ENCODE measurements at regions not wholly inside any gene's neighbourhood (a gene's known extent, or its start where the extent isn't known, plus 50 kb on each side); places are given as distances from the start of the nearest gene placed in this dataset.

DNA sequence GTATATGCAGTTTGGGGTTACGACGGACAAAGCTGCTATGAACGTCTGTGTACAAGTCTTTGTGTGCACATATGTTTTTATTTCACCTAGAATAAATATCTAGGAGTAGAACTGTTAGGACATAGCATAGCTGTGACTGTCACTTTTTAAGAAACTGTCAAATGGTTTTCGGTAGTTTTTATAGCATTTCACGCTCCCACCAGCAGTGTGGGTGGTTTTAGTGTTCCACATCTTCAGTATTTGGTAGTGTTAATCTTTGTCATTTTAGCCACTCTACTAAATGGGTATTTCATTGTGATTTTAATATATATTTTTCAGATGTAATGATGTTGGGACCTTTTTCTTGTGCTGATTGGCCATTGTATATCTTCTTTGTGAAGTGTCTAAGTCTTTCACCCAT lies 109.1 kb upstream of the BCAT1 start:
- H3K4me1 ChIP-seq (ENCODE audit: control insufficient read depth in 5 of 5, insufficient read depth in 5 of 5, low read length in 5 of 5) = peaks cover 0 to 19% (median 0%) of the 10 kb centered on the region in 5 donors
- no peak overlapping the region for H3K27ac ChIP-seq (ENCODE audit: low read depth, low read length)
- H3K36me3 ChIP-seq (ENCODE audit: control insufficient read depth in 5 of 5, insufficient read depth in 5 of 5, low read length in 5 of 5) = no peaks in the 10 kb centered on the region

DNA sequence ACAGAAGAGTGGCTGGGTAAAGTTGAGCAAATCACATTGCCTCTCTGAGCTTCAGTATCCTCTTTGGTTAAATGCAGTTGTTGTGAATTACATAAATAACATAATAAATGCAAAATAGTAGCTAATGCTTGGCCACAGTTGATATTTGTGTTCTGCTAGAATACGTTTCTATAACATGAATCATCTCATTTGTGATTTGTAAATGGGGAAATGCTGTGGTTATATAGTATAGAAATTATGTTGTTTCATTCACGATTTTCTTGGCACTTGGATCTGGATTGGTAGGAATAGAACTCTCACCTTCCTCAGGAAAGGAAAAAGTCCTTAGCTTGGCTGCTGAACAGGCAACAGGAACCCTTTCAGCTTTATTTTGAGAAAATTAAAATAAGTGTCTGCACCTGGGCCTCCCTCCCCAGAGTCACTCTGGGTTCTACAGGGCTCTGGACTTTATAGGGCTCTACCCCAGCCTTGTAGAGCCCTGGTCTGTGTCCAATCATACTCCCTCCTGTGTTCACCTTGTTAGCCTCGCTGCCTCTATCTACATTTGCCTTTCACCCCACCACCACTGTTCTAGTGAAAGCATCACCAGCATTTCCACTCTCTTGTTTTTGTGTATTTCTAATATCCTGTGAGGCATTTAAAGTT lies 107.7 kb upstream of the BCAT1 start:
- Histone ChIP-seq H3K9me3 (ENCODE audit: control insufficient read depth in 5 of 5, low read length in 5 of 5) (no peaks in the 10 kb centered on the region), H3K36me3 (ENCODE audit: control insufficient read depth in 5 of 5, insufficient read depth in 5 of 5, low read length in 5 of 5) (no peaks in the 10 kb centered on the region), H3K9ac (ENCODE audit: low read length in 5 of 5) (peak overlapping the region in 1 of 5 donors; percentile 57), H3K27me3 (ENCODE audit: control insufficient read depth in 5 of 5, insufficient read depth in 4 of 5, low read length in 5 of 5) (no peaks in the 10 kb centered on the region), H3K4me1 (ENCODE audit: control insufficient read depth in 5 of 5, insufficient read depth in 5 of 5, low read length in 5 of 5) (peaks cover 0 to 22% (median 0%) of the 10 kb centered on the region in 5 donors), H3K4me3 (ENCODE audit: low read depth in 1 of 5, low read length in 5 of 5) (peak overlapping the region in 1 of 5 donors; percentile 32), H3K27ac (ENCODE audit: low read depth, low read length) (peak overlapping the region; percentile 9)

More for the DNA sequence above, 109.1 kb upstream of the BCAT1 start:
- no peak overlapping the region for H3K4me3 ChIP-seq (ENCODE audit: low read depth in 1 of 5, low read length in 5 of 5)
- H3K27me3 ChIP-seq (ENCODE audit: control insufficient read depth in 5 of 5, insufficient read depth in 4 of 5, low read length in 5 of 5) = no peaks in the 10 kb centered on the region
- H3K9me3 ChIP-seq (ENCODE audit: control insufficient read depth in 5 of 5, low read length in 5 of 5) = no peaks in the 10 kb centered on the region
- no peak overlapping the region for H3K9ac ChIP-seq (ENCODE audit: low read length in 5 of 5)

DNA sequence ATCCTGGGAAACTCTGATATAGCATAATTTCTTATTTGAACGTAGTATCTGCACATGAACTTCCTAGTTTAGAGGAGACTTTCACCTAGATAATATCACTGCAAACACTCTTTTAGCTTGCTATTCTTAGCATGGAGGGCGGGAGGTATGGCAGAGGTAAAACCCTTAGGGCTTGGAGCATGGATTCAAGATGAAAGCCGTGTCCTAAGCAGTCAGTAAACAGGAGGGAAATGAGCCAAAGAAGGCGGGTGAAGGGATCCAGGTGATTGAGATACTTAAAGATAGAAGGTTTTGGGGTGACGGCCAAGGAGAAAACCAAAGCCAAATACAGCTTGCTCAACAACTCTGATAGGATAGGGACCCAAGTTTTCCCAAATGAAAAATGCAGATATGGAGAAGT lies 107.1 kb upstream of the BCAT1 start:
- Histone ChIP-seq H3K4me1 (ENCODE audit: control insufficient read depth in 5 of 5, insufficient read depth in 5 of 5, low read length in 5 of 5) (peaks cover 0 to 26% (median 2%) of the 10 kb centered on the region in 5 donors), H3K27ac (ENCODE audit: low read depth, low read length) (peak overlapping the region; percentile 9), H3K4me3 (ENCODE audit: low read depth in 1 of 5, low read length in 5 of 5) (peak overlapping the region in 1 of 5 donors; percentile 32), H3K9me3 (ENCODE audit: control insufficient read depth in 5 of 5, low read length in 5 of 5) (no peaks in the 10 kb centered on the region), H3K36me3 (ENCODE audit: control insufficient read depth in 5 of 5, insufficient read depth in 5 of 5, low read length in 5 of 5) (no peaks in the 10 kb centered on the region), H3K9ac (ENCODE audit: low read length in 5 of 5) (peak overlapping the region in 1 of 5 donors; percentile 57), H3K27me3 (ENCODE audit: control insufficient read depth in 5 of 5, insufficient read depth in 4 of 5, low read length in 5 of 5) (no peaks in the 10 kb centered on the region)

DNA sequence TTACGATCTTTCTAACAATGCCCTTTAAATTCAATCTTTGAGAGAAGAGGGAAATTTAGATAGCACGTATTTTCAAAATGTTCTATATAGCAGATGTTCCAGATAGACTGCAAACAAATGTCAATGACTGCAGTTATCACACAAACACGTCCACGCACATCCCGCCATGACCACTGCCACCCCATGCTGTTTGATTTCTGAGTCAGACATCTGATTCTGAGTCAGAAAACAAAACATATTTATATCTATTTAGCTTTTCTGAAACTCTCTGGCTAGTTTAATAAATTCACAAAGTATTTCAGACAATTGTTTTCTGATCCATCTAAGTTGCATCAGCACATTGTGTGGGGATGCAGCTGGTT lies 105.9 kb upstream of the BCAT1 start:
- peak overlapping the region in 3 of 5 donors; percentile 22 to 56 (median 51) for H3K9ac ChIP-seq (ENCODE audit: low read length in 5 of 5)
- H3K36me3 ChIP-seq (ENCODE audit: control insufficient read depth in 5 of 5, insufficient read depth in 5 of 5, low read length in 5 of 5) = no peaks in the 10 kb centered on the region
- peaks cover 0 to 26% (median 2%) of the 10 kb centered on the region in 5 donors for H3K4me1 ChIP-seq (ENCODE audit: control insufficient read depth in 5 of 5, insufficient read depth in 5 of 5, low read length in 5 of 5)
- peak overlapping the region; percentile 27 for H3K27ac ChIP-seq (ENCODE audit: low read depth, low read length)
- H3K4me3 ChIP-seq (ENCODE audit: low read depth in 1 of 5, low read length in 5 of 5) = peak overlapping the region in 4 of 5 donors; percentile 54 to 80 (median 65)
- no peaks in the 10 kb centered on the region for H3K9me3 ChIP-seq (ENCODE audit: control insufficient read depth in 5 of 5, low read length in 5 of 5)
- H3K27me3 ChIP-seq (ENCODE audit: control insufficient read depth in 5 of 5, insufficient read depth in 4 of 5, low read length in 5 of 5) = no peaks in the 10 kb centered on the region

DNA sequence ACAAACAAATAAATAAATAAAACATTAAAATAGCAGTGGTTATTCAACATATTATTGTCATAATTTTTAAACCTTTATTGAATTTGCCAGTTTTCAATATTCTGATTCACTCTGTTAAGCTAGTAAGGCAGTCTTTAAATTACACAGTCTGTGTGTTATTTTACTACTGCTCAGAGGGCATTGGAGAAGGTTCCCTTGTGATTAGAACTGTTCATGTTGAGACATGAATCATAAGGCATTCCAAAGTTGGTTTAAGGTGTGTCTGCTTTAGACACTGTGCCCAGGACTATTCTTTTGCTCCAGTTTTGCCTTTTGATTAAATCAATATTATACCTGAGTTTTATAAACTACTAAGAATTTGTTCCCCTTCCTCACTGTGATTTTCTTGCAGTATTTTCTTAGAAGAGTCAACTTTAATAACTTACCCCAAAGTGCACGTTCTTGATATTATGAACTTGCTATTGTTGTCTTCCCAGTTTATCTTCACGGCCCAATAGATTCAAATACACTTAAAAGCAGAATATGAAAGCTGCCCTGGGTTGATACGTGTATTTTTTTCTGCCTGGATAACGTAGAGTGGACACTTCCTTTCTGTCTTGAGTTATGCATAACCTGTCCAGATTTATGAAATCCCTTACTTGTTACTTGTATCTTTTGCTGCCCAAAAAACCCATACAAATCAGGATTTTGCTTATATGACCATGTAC lies 105.3 kb upstream of the BCAT1 start:
- no peaks in the 10 kb centered on the region for H3K9me3 ChIP-seq (ENCODE audit: control insufficient read depth in 5 of 5, low read length in 5 of 5)
- peak overlapping the region; percentile 27 for H3K27ac ChIP-seq (ENCODE audit: low read depth, low read length)
- H3K4me3 ChIP-seq (ENCODE audit: low read depth in 1 of 5, low read length in 5 of 5) = peak overlapping the region; percentile 21 to 80 (median 57)
- no peaks in the 10 kb centered on the region for H3K36me3 ChIP-seq (ENCODE audit: control insufficient read depth in 5 of 5, insufficient read depth in 5 of 5, low read length in 5 of 5)
- no peaks in the 10 kb centered on the region for H3K27me3 ChIP-seq (ENCODE audit: control insufficient read depth in 5 of 5, insufficient read depth in 4 of 5, low read length in 5 of 5)
- peaks cover 0 to 26% (median 2%) of the 10 kb centered on the region in 5 donors for H3K4me1 ChIP-seq (ENCODE audit: control insufficient read depth in 5 of 5, insufficient read depth in 5 of 5, low read length in 5 of 5)
- peak overlapping the region in 3 of 5 donors; percentile 22 to 56 (median 51) for H3K9ac ChIP-seq (ENCODE audit: low read length in 5 of 5)

DNA sequence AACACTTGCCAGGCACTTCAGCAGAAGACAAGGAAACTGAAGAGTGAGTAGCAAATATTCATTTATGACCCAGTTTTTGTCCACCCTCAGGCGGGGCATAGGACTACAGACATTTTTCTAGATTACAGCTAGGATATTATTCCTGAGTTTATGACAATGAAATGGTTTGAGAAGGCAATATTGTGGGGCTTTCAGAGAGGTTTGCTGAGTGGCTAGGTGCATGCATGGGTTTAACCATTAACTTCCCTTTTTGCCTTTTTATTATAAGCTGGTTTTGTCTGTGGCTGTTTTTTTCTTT lies 104.0 kb upstream of the BCAT1 start:
- H3K9ac ChIP-seq (ENCODE audit: low read length in 5 of 5) = peak overlapping the region in 3 of 5 donors; percentile 47 to 62 (median 49)
- peak overlapping the region; percentile 42 for H3K27ac ChIP-seq (ENCODE audit: low read depth, low read length)
- H3K4me1 ChIP-seq (ENCODE audit: control insufficient read depth in 5 of 5, insufficient read depth in 5 of 5, low read length in 5 of 5) = peaks cover 0 to 23% (median 2%) of the 10 kb centered on the region in 5 donors
- no peaks in the 10 kb centered on the region for H3K27me3 ChIP-seq (ENCODE audit: control insufficient read depth in 5 of 5, insufficient read depth in 4 of 5, low read length in 5 of 5)
- H3K9me3 ChIP-seq (ENCODE audit: control insufficient read depth in 5 of 5, low read length in 5 of 5) = no peaks in the 10 kb centered on the region
- H3K36me3 ChIP-seq (ENCODE audit: control insufficient read depth in 5 of 5, insufficient read depth in 5 of 5, low read length in 5 of 5) = no peaks in the 10 kb centered on the region
- peak overlapping the region; percentile 52 to 80 (median 73) for H3K4me3 ChIP-seq (ENCODE audit: low read depth in 1 of 5, low read length in 5 of 5)

DNA sequence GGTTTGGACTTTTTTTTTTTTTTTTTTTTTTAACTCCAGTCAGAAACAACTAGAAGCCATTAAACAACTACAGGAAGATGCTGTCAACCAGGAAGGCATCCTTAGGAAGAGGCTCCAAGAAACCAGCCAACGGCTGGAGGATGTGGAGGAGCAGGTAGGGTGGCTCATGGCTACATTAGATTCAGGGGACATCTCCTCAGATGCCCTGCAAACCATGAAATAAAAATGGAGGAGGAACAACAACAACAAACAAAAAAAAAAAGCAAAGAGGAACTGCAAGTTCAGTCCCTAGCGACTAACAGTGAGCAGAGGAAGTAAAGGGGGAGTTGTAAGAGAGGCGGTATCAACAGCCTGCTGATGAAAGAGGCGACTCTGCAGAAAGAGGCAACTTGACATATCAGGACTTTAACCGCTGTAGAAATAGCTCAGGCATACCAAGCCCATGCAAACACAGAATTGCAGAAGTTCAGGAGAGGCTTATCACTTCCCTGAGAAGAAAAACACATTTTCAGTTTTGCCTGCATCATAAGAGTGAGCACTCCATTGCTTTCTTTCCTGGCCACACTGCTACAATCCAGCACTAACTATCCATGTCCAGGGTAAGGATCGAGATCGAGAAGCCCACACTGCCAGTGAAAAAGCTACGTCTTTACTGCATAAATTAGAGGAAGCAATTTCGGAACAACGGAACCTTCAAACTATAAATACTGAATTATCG lies 103.5 kb upstream of the BCAT1 start:
- H3K4me3 ChIP-seq (ENCODE audit: low read depth in 1 of 5, low read length in 5 of 5) = peak overlapping the region; percentile 52 to 80 (median 73)
- H3K9ac ChIP-seq (ENCODE audit: low read length in 5 of 5) = peak overlapping the region in 3 of 5 donors; percentile 47 to 62 (median 49)
- H3K36me3 ChIP-seq (ENCODE audit: control insufficient read depth in 5 of 5, insufficient read depth in 5 of 5, low read length in 5 of 5) = no peaks in the 10 kb centered on the region
- H3K4me1 ChIP-seq (ENCODE audit: control insufficient read depth in 5 of 5, insufficient read depth in 5 of 5, low read length in 5 of 5) = peaks cover 0 to 23% (median 2%) of the 10 kb centered on the region in 5 donors
- H3K27ac ChIP-seq (ENCODE audit: low read depth, low read length) = peak overlapping the region; percentile 42
- H3K27me3 ChIP-seq (ENCODE audit: control insufficient read depth in 5 of 5, insufficient read depth in 4 of 5, low read length in 5 of 5) = no peaks in the 10 kb centered on the region
- H3K9me3 ChIP-seq (ENCODE audit: control insufficient read depth in 5 of 5, low read length in 5 of 5) = peaks cover 0 to 5% (median 0%) of the 10 kb centered on the region in 5 donors

DNA sequence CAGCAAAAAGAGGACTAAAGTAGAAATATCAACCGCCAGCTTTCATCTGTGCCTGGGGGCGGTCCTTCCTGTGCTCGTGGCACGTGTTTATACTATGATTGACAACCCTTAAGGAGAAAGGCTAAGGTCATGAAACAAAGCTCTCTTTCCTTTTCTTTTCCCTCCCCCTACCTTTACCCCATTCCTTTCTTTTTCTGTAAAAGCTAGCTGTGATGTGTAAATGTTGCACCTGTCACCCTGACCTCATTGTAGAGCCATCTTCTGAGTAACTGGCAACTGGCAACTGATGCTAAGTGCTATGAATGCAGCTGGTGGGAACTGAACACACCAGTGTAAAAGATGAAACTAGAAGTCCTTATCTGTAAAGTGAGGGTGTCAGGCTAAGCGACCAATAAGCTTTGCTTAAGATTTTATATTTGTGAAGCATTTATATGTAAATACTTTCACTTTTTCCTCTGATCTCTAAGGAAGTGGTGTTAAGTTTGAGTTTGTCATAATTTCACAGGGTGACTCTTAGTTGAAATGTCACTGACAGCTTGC lies 102.8 kb upstream of the BCAT1 start:
- no peak overlapping the region for H3K27ac ChIP-seq (ENCODE audit: low read depth, low read length)
- H3K4me3 ChIP-seq (ENCODE audit: low read depth in 1 of 5, low read length in 5 of 5) = peak overlapping the region in 4 of 5 donors; percentile 72 to 80 (median 73)
- H3K4me1 ChIP-seq (ENCODE audit: control insufficient read depth in 5 of 5, insufficient read depth in 5 of 5, low read length in 5 of 5) = peaks cover 0 to 20% (median 2%) of the 10 kb centered on the region in 5 donors
- no peaks in the 10 kb centered on the region for H3K36me3 ChIP-seq (ENCODE audit: control insufficient read depth in 5 of 5, insufficient read depth in 5 of 5, low read length in 5 of 5)
- peaks cover 0 to 11% (median 3%) of the 10 kb centered on the region in 5 donors for H3K9me3 ChIP-seq (ENCODE audit: control insufficient read depth in 5 of 5, low read length in 5 of 5)
- H3K9ac ChIP-seq (ENCODE audit: low read length in 5 of 5) = no peak overlapping the region
- H3K27me3 ChIP-seq (ENCODE audit: control insufficient read depth in 5 of 5, insufficient read depth in 4 of 5, low read length in 5 of 5) = no peaks in the 10 kb centered on the region

DNA sequence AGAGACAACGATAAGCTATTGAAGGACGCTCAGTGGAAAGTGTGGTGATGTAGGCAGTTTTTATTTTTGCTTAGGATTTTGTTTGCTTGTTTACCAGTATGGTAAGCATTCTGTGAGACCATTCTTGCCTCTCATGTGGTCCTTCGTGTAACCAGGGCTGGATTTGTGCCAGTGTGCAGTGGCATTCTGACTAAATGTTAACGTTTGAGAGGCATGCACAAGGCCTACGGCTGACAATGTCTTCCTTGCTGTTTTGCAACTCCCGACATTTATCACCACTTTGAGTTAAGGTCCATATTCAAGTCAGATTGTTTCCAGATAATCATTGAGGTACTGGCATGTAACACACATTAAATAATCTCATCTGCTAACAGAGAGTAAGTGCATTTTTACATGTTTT lies 102.3 kb upstream of the BCAT1 start:
- H3K9ac ChIP-seq (ENCODE audit: low read length in 5 of 5) = no peak overlapping the region
- peak overlapping the region in 1 of 5 donors; percentile 1 for H3K4me3 ChIP-seq (ENCODE audit: low read depth in 1 of 5, low read length in 5 of 5)
- H3K27ac ChIP-seq (ENCODE audit: low read depth, low read length) = no peak overlapping the region
- no peaks in the 10 kb centered on the region for H3K36me3 ChIP-seq (ENCODE audit: control insufficient read depth in 5 of 5, insufficient read depth in 5 of 5, low read length in 5 of 5)
- no peaks in the 10 kb centered on the region for H3K27me3 ChIP-seq (ENCODE audit: control insufficient read depth in 5 of 5, insufficient read depth in 4 of 5, low read length in 5 of 5)
- H3K9me3 ChIP-seq (ENCODE audit: control insufficient read depth in 5 of 5, low read length in 5 of 5) = peaks cover 0 to 15% (median 4%) of the 10 kb centered on the region in 5 donors
- H3K4me1 ChIP-seq (ENCODE audit: control insufficient read depth in 5 of 5, insufficient read depth in 5 of 5, low read length in 5 of 5) = peaks cover 0 to 16% (median 2%) of the 10 kb centered on the region in 5 donors

All from subcutaneous abdominal adipose tissue (tissue), 5 donors.